HL-60 (cell line): ENCODE measurements at regions not wholly inside any gene's neighbourhood (a gene's known extent, or its start where the extent isn't known, plus 50 kb on each side); places are given as distances from the start of the nearest gene placed in this dataset.

Experiments
- DNase-seq, 2 experiments: peaks; one replicate each; pipeline ENCODE4 v3.0.0-alpha.2; 2010 to 2020; ENCODE audit warnings: low read depth in 1 of 2, low spot score in 1 of 2
- H3K27ac ChIP-seq: fragments of 250-450 bp; sonication (Bioruptor Pico); replicated peaks from 2 replicates; pipeline ENCODE4 v1.5.1; 2020; ENCODE audit warnings: mild to moderate bottlenecking, moderate library complexity
- H3K27me3 ChIP-seq: fragments of 250-450 bp; sonication (Bioruptor Pico); 2 replicates; pipeline ENCODE4 v1.5.1; 2021; ENCODE audit warnings: mild to moderate bottlenecking, moderate library complexity; ENCODE audit not compliant: insufficient read depth, poor library complexity, severe bottlenecking
- H3K4me3 ChIP-seq: replicated peaks from 2 replicates; pipeline ENCODE4 v1.5.1; 2011; ENCODE audit warnings: mild to moderate bottlenecking, control low read depth, low read length; ENCODE audit not compliant: insufficient read depth
- GABPA ChIP-seq: IDR thresholded peaks from 2 replicates; pipeline ENCODE4 v1.6.1; 2012; ENCODE audit warnings: low read depth
- POLR2AphosphoS5 ChIP-seq: IDR thresholded peaks from 2 replicates; pipeline ENCODE4 v1.6.1; 2012; ENCODE audit warnings: low read depth
- SPI1 ChIP-seq: IDR thresholded peaks from 2 replicates; pipeline ENCODE4 v1.6.1; 2012; ENCODE audit warnings: low read depth, mild to moderate bottlenecking, borderline replicate concordance
- TF ChIP-seq, protein P1 (sequence below): IDR thresholded peaks from 2 replicates; pipeline ENCODE4 v1.6.1; 2012; ENCODE audit warnings: low read depth; ENCODE audit not compliant: insufficient replicate concordance
- TF ChIP-seq, protein P2 (sequence below): IDR thresholded peaks from one replicate; pipeline ENCODE4 v1.5.1; 2011; ENCODE audit warnings: low read length, control low read depth, inconsistent platforms; ENCODE audit not compliant: insufficient read depth

DNA sequence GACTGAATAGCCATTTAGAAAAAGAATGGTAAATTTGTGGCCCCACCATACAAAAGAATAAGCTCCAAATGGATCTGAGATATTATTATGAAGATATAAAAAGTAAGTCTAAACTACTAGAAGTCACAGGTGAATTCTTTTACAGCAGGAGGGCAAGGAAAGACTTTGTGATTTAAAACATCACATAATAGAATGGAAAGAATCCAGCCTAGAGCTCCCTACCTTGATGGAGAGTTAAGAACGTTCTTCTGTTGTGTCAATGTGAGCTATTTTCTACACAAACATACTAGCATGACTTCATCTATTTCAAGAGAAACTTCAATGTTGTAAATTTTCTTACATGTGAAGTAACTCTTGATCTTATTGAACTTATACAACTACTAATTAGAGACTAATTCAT, 100.0 kb upstream of the NRSN1 start:
- no peak overlapping the region for H3K4me3 ChIP-seq
- TF ChIP-seq GABPA (no peak), POLR2AphosphoS5 (no peak), SPI1 (no peak)
- TF ChIP-seq, protein P1, sequence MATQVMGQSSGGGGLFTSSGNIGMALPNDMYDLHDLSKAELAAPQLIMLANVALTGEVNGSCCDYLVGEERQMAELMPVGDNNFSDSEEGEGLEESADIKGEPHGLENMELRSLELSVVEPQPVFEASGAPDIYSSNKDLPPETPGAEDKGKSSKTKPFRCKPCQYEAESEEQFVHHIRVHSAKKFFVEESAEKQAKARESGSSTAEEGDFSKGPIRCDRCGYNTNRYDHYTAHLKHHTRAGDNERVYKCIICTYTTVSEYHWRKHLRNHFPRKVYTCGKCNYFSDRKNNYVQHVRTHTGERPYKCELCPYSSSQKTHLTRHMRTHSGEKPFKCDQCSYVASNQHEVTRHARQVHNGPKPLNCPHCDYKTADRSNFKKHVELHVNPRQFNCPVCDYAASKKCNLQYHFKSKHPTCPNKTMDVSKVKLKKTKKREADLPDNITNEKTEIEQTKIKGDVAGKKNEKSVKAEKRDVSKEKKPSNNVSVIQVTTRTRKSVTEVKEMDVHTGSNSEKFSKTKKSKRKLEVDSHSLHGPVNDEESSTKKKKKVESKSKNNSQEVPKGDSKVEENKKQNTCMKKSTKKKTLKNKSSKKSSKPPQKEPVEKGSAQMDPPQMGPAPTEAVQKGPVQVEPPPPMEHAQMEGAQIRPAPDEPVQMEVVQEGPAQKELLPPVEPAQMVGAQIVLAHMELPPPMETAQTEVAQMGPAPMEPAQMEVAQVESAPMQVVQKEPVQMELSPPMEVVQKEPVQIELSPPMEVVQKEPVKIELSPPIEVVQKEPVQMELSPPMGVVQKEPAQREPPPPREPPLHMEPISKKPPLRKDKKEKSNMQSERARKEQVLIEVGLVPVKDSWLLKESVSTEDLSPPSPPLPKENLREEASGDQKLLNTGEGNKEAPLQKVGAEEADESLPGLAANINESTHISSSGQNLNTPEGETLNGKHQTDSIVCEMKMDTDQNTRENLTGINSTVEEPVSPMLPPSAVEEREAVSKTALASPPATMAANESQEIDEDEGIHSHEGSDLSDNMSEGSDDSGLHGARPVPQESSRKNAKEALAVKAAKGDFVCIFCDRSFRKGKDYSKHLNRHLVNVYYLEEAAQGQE, result no peak
- TF ChIP-seq, protein P2, sequence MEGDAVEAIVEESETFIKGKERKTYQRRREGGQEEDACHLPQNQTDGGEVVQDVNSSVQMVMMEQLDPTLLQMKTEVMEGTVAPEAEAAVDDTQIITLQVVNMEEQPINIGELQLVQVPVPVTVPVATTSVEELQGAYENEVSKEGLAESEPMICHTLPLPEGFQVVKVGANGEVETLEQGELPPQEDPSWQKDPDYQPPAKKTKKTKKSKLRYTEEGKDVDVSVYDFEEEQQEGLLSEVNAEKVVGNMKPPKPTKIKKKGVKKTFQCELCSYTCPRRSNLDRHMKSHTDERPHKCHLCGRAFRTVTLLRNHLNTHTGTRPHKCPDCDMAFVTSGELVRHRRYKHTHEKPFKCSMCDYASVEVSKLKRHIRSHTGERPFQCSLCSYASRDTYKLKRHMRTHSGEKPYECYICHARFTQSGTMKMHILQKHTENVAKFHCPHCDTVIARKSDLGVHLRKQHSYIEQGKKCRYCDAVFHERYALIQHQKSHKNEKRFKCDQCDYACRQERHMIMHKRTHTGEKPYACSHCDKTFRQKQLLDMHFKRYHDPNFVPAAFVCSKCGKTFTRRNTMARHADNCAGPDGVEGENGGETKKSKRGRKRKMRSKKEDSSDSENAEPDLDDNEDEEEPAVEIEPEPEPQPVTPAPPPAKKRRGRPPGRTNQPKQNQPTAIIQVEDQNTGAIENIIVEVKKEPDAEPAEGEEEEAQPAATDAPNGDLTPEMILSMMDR, result no peak
- no peaks in the 10 kb centered on the region for H3K27me3 ChIP-seq
- no peak overlapping the region for H3K27ac ChIP-seq
- no peak for DNase-seq

DNA sequence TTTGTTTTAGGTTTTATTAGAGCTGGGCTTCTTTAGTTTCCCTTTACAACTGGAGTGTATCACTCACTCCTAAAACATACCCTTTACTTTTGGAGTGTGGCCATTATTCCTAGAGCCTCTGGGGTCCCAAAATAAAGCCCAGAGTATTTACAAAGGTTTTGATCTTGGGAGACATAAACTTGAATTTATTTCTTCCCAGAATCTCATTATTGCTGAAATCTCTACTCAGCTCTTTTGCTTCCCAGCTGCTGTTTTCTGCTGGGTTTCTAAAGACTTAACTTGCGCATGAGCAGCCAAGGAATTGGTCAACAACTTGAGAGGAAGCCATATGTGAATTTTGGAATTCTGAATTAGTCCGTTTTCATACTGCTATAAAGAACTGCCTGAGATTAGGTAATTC, 94.5 kb upstream of the NRSN1 start:
- no peak for TF ChIP-seq POLR2AphosphoS5
- TF ChIP-seq, protein P2, result no peak
- TF ChIP-seq, protein P1, result no peak
- no peak for TF ChIP-seq SPI1
- no peak for TF ChIP-seq GABPA
- DNase-seq, result no peak
- Histone ChIP-seq H3K27me3 (no peaks in the 10 kb centered on the region), H3K27ac (no peak overlapping the region), H3K4me3 (no peak overlapping the region)

DNA sequence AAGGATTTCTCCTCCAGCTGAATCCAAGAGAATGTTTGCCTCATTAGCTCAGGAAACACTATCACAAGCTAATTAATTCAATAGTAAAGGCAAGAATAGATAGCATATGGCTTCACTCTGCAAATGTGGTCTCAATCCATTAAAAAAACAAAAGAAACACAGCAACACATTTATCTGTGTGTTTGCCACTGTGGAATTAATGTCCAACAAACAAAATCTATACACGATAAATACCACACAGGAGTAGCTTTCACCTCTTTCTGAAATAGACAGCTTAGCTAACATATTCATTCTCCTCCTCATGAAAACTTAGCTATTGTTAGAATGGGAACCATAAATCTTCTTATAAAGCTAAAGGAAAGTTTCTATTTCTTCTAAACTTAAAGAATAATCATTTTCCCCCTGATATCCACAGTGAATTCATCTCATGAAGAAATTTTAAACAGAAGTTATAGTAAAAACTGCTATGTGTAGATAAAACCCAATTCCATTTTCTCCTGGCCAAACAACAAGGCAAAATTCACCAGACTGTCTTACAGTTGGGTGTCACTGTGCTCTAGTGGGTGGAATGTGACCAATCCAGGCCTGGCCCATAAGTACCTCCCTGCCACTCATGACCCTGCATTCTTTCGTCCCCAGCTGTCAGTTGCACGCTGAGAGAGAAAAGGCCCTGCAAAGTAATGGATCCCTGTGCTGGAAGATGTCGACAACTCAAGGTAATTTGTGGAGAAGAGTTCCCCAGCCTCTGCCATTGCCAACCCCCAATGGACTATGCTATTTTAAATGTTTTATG, 92.9 kb upstream of the NRSN1 start:
- no peak for TF ChIP-seq SPI1
- TF ChIP-seq GABPA, result no peak
- no peak for TF ChIP-seq POLR2AphosphoS5
- TF ChIP-seq, protein P2, result no peak
- TF ChIP-seq, protein P1, result no peak
- DNase-seq, result no peak
- H3K27me3 ChIP-seq, result no peaks in the 10 kb centered on the region

More for the DNA sequence above, 92.9 kb upstream of the NRSN1 start:
- Histone ChIP-seq H3K27ac (no peak overlapping the region), H3K4me3 (no peak overlapping the region)
